ENCODE measurements at regions not wholly inside any gene's neighbourhood (a gene's known extent, or its start where the extent isn't known, plus 50 kb on each side); places are given as distances from the start of the nearest gene placed in this dataset.

DNA sequence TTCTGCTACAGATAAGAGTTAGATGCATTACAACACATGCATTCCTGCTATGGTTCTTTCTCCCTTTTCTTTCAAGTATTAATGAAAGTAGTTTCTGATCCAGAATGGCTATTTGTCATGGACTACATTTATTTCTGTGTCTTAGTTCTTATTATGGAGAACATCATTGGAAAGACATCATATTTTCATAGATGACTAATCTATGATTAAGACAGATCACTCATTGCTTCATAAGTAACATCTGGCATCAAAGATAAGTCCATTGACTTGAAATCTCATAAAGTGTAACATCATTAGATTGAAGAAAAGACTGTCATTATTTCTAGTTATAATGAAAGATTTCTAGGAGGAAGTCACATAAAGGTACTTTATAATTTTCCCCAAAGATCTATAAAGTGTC is 366.7 kb downstream of the NSUN3 start:
- TF ChIP-seq EZH2phosphoT487 (IDR thresholded peaks at IDR 0.05; ENCODE audit: low read depth), result no peak
- TF ChIP-seq, protein P1, sequence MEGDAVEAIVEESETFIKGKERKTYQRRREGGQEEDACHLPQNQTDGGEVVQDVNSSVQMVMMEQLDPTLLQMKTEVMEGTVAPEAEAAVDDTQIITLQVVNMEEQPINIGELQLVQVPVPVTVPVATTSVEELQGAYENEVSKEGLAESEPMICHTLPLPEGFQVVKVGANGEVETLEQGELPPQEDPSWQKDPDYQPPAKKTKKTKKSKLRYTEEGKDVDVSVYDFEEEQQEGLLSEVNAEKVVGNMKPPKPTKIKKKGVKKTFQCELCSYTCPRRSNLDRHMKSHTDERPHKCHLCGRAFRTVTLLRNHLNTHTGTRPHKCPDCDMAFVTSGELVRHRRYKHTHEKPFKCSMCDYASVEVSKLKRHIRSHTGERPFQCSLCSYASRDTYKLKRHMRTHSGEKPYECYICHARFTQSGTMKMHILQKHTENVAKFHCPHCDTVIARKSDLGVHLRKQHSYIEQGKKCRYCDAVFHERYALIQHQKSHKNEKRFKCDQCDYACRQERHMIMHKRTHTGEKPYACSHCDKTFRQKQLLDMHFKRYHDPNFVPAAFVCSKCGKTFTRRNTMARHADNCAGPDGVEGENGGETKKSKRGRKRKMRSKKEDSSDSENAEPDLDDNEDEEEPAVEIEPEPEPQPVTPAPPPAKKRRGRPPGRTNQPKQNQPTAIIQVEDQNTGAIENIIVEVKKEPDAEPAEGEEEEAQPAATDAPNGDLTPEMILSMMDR (IDR thresholded peaks at IDR 0.05; ENCODE audit: low read depth, low read length), result no peak
- no peak overlapping the region for H3K4me3 ChIP-seq (ENCODE audit: low read length)
- no peaks in the 10 kb centered on the region for H4K20me1 ChIP-seq (ENCODE audit: insufficient read depth, low read length)
- no peak overlapping the region for H3K27ac ChIP-seq (ENCODE audit: low read length)
- H3K4me1 ChIP-seq (ENCODE audit: low read length), result no peaks in the 10 kb centered on the region
- H3K9ac ChIP-seq (ENCODE audit: low read length), result no peak overlapping the region
- no peak overlapping the region for H2AFZ ChIP-seq (ENCODE audit: low read depth, low read length)
- no peaks in the 10 kb centered on the region for H3K79me2 ChIP-seq (ENCODE audit: low read length)
- no peaks in the 10 kb centered on the region for H3K36me3 ChIP-seq (replicated peaks; ENCODE audit: low read depth, low read length)
- peaks cover 5% of the 10 kb centered on the region; the same call in 1 of the 2 replicates for H3K9me3 ChIP-seq (ENCODE audit: insufficient read depth, low read length)
- no peak overlapping the region for H3K4me2 ChIP-seq (ENCODE audit: low read length)
- H3K27me3 ChIP-seq (ENCODE audit: low read depth, low read length), result no peaks in the 10 kb centered on the region

DNA sequence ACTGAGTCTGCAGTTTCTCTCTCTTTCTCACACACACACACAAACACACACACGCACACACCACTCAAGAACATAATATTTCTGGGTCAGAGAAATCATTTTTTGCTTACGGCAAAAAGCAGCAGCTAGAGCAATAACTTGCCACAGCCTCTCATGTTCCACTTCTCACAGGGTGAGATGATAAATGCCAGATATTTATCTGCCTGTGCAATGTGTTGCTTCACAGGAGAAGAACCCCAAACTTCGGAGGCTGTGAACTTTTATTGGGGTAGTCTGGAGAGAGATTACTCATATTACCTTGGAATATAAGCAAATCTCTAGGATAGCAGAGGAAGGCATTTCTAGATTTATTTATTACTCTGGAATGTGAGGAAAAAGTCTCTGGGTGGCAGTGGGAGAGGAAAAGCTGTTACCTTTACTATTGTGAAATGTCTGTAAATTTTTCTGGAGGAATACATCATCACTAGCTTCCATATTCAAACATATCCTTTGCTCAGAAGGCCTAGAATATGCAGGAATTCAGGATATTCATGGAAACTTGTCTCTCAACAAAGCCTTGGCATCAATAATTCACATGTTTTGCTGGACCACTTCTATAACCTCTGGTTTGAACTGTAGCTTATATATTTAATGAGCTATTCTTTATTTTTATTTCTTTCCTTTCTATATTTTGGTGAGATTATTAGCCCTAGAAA is 369.2 kb downstream of the NSUN3 start:
- Histone ChIP-seq H3K4me1 (ENCODE audit: low read length) (no peaks in the 10 kb centered on the region), H3K36me3 (replicated peaks; ENCODE audit: low read depth, low read length) (no peaks in the 10 kb centered on the region), H3K79me2 (ENCODE audit: low read length) (no peaks in the 10 kb centered on the region), H3K27me3 (ENCODE audit: low read depth, low read length) (no peaks in the 10 kb centered on the region), H3K9me3 (ENCODE audit: insufficient read depth, low read length) (no peaks in the 10 kb centered on the region), H3K27ac (ENCODE audit: low read length) (no peak overlapping the region), H2AFZ (ENCODE audit: low read depth, low read length) (no peak overlapping the region), H3K4me3 (ENCODE audit: low read length) (no peak overlapping the region), H3K9ac (ENCODE audit: low read length) (no peak overlapping the region), H3K4me2 (ENCODE audit: low read length) (no peak overlapping the region), H4K20me1 (ENCODE audit: insufficient read depth, low read length) (no peaks in the 10 kb centered on the region)
- TF ChIP-seq EZH2phosphoT487 (IDR thresholded peaks at IDR 0.05; ENCODE audit: low read depth), result no peak
- TF ChIP-seq, protein P1 (IDR thresholded peaks at IDR 0.05; ENCODE audit: low read depth, low read length), result no peak

DNA sequence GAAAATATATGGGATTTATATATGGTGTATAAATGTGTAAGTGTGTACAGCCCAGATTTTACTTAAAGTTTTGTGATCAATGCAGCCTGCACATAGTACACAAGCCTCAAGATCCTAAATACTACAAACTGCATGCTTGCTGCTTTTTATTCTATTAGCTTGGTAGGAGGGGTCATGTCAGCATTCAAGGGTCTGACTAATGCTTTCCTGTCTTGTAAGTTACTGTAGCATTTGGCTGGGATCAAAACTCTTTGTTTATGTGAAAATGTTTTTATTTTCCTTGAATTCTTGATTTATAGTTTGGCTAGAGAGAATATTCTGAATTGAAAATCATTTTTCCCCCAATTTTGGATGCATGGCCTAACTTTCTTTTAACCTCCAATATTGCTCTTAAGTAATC is 370.9 kb downstream of the NSUN3 start:
- H3K4me3 ChIP-seq (ENCODE audit: low read length), result no peak overlapping the region
- H3K9me3 ChIP-seq (ENCODE audit: insufficient read depth, low read length), result no peaks in the 10 kb centered on the region
- H3K4me1 ChIP-seq (ENCODE audit: low read length), result no peaks in the 10 kb centered on the region
- no peak overlapping the region for H3K27ac ChIP-seq (ENCODE audit: low read length)
- no peak overlapping the region for H3K9ac ChIP-seq (ENCODE audit: low read length)
- H3K27me3 ChIP-seq (ENCODE audit: low read depth, low read length), result no peaks in the 10 kb centered on the region
- no peaks in the 10 kb centered on the region for H3K36me3 ChIP-seq (replicated peaks; ENCODE audit: low read depth, low read length)
- H4K20me1 ChIP-seq (ENCODE audit: insufficient read depth, low read length), result no peaks in the 10 kb centered on the region
- TF ChIP-seq, protein P1 (IDR thresholded peaks at IDR 0.05; ENCODE audit: low read depth, low read length), result no peak
- no peak for TF ChIP-seq EZH2phosphoT487 (IDR thresholded peaks at IDR 0.05; ENCODE audit: low read depth)
- H3K4me2 ChIP-seq (ENCODE audit: low read length), result no peak overlapping the region
- no peaks in the 10 kb centered on the region for H3K79me2 ChIP-seq (ENCODE audit: low read length)
- H2AFZ ChIP-seq (ENCODE audit: low read depth, low read length), result no peak overlapping the region

DNA sequence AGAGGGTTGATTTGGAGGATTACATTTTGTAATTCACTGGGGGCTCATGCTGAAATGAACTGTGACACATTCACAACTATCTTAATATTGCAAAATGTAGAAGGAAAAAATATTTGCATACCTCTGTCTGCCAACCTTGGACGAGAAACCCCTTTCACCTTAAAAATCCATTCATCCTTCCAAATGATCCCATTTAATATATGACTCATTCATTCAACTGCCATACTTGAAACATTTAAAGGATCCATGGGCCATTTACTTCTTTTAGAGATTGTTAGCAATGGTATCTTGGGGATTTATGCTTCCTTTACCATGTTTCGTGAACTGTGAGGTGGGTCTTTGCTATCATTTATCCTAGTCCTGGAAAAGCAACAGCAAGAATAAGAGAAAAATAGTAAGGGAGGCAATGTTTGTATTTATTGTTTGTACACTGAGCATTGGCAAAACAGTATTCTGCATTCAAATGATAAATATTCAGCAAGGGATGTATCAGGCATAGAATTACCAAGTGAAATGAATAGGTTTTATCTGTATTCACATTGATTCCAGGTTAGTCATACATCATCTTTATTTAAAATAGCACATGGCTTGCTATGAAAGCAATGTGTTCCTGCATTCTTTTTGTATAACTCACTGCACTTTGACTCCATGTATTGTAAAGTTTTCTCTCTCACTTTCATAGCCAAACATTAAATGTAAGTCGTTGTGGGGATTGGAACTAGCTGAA is 378.1 kb downstream of the NSUN3 start:
- Histone ChIP-seq H3K4me3 (ENCODE audit: low read length) (no peak overlapping the region), H2AFZ (ENCODE audit: low read depth, low read length) (no peak overlapping the region), H3K36me3 (replicated peaks; ENCODE audit: low read depth, low read length) (no peaks in the 10 kb centered on the region), H3K27me3 (ENCODE audit: low read depth, low read length) (no peaks in the 10 kb centered on the region), H3K9me3 (ENCODE audit: insufficient read depth, low read length) (no peaks in the 10 kb centered on the region), H3K9ac (ENCODE audit: low read length) (no peak overlapping the region), H3K79me2 (ENCODE audit: low read length) (no peaks in the 10 kb centered on the region), H3K4me2 (ENCODE audit: low read length) (no peak overlapping the region), H4K20me1 (ENCODE audit: insufficient read depth, low read length) (no peaks in the 10 kb centered on the region), H3K27ac (ENCODE audit: low read length) (no peak overlapping the region), H3K4me1 (ENCODE audit: low read length) (no peaks in the 10 kb centered on the region)
- TF ChIP-seq, protein P1 (IDR thresholded peaks at IDR 0.05; ENCODE audit: low read depth, low read length), result no peak
- TF ChIP-seq EZH2phosphoT487 (IDR thresholded peaks at IDR 0.05; ENCODE audit: low read depth), result no peak
